ENCODE measurements at regions not wholly inside any gene's neighbourhood (a gene's known extent, or its start where the extent isn't known, plus 50 kb on each side); places are given as distances from the start of the nearest gene placed in this dataset.

DNA sequence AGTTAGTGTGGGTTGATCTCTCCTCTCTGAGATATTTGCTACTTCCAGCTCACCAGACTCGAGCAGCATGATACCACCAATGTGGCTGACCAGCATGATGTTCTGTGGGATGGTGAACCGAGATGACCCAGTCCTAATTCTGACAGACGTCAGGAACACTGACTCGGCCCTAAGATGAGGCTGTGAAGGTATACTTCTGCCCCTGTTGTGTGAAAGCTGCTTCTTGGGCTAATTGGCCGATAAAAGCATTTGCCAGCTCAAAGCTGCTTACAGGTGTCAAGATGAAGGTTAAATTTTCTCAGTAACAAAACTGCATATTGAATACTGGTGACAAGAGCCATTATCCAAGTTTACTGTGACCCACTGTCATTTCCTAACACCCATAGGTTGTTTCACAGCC lies 151.4 kb downstream of the BRD1 start:
- Histone ChIP-seq H3K4me1 (peaks cover 0 to 4% (median 0%) of the 10 kb centered on the region in 12 donors), H3K36me3 (no peaks in the 10 kb centered on the region), H3K9me3 (no peaks in the 10 kb centered on the region), H3K27ac (no peak overlapping the region), H3K27me3 (peaks cover 0 to 43% (median 22%) of the 10 kb centered on the region in 9 donors), H3K4me3 (no peak overlapping the region)
- ATAC-seq (no peak), DNase-seq (no peak)
- WGBS, 4 donors: 55 to 67% (median 61%) methylated on average over 5 of the region's 5 CpGs
- TF ChIP-seq POLR2A (IDR thresholded peaks at IDR 0.05) (no peak), CTCF (IDR thresholded peaks at IDR 0.05) (no peak)
- intact Hi-C loops (cut with DNase I): no loop called here

DNA sequence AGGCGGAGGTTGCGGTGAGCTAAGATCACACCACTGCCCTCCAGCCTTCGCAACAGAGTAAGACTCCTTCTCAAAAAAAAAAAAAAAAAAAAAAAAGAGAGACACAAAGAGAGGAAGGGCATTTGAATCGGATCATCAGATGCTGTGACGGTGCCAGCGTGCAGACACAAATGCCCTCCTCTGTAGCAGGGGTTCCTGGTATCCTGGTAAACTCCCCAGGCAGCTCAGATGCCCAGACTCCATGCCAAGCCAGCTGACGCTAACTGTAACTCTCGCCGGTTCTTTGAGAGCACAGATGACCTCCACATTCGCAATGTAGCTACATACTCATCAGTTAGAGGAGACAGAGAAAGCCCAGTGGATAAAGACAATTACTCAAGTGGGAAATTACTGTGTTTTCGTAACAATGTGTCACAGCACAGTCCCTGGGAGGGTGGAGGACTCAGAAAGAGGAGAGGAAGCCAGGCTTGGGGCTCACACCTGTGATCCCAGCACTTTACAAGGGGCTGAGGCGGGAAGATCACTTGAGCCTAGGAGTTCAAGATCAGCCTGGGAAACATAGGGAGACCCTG lies 153.1 kb downstream of the BRD1 start:
- Histone ChIP-seq H3K9me3 (no peaks in the 10 kb centered on the region), H3K36me3 (no peaks in the 10 kb centered on the region), H3K4me3 (no peak overlapping the region), H3K4me1 (peaks cover 0 to 17% (median 5%) of the 10 kb centered on the region in 12 donors), H3K27me3 (peaks cover 0 to 59% (median 31%) of the 10 kb centered on the region in 9 donors), H3K27ac (no peak overlapping the region)
- intact Hi-C loops (cut with DNase I): no loop called here
- ATAC-seq: no peak
- TF ChIP-seq POLR2A (IDR thresholded peaks at IDR 0.05) (no peak), CTCF (IDR thresholded peaks at IDR 0.05) (no peak)
- WGBS, 4 donors: 86 to 87% (median 87%) methylated on average over 12 of the region's 12 CpGs
- no peak for DNase-seq

GRCh38 chr22:49673048-49673447 lies 154.6 kb downstream of the BRD1 start:
- Histone ChIP-seq H3K9me3 (no peaks in the 10 kb centered on the region), H3K4me1 (peaks cover 0 to 17% (median 7%) of the 10 kb centered on the region in 12 donors), H3K4me3 (no peak overlapping the region), H3K36me3 (no peaks in the 10 kb centered on the region), H3K27me3 (peaks cover 0 to 63% (median 36%) of the 10 kb centered on the region in 9 donors), H3K27ac (no peak overlapping the region)
- intact Hi-C loops (cut with DNase I): no loop called here
- ATAC-seq (no peak), DNase-seq (no peak)
- WGBS, 4 donors: 35 to 46% (median 41%) methylated on average over 14 of the region's 14 CpGs
- TF ChIP-seq CTCF (IDR thresholded peaks at IDR 0.05) (no peak), POLR2A (IDR thresholded peaks at IDR 0.05) (no peak)

DNA sequence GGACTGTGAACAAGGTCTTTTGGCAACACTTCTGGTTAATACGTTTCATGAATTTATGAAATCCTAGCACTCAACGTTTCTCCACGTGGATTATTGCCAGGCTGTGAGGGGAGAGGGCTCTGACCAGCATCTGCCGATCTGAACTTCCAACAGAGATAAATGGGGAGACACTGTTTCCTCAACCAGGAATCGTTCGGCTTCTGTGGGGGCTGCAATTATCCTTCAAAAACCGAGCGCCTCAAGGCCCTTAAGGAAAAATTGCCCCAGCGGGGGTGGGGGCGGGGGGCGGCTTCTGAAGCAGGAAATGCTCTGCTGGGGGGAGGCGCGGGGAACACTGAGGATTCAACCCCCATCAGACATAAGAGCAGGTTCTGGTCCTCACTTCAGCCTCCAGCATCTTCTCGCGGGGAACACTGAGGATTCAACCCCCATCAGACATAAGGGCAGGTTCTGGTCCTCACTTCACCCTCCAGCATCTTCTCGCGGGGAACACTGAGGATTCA lies 155.6 kb downstream of the BRD1 start:
- ATAC-seq (no peak), DNase-seq (no peak)
- TF ChIP-seq CTCF (IDR thresholded peaks at IDR 0.05) (no peak), POLR2A (IDR thresholded peaks at IDR 0.05) (no peak)
- Histone ChIP-seq H3K27ac (no peak overlapping the region), H3K9me3 (no peaks in the 10 kb centered on the region), H3K36me3 (no peaks in the 10 kb centered on the region), H3K4me1 (peaks cover 0 to 22% (median 7%) of the 10 kb centered on the region in 12 donors), H3K4me3 (no peak overlapping the region), H3K27me3 (peaks cover 0 to 57% (median 37%) of the 10 kb centered on the region in 9 donors)
- intact Hi-C loops (cut with DNase I): no loop called here
- 32 to 53% (median 46%) methylated on average over 7 to 16 of the region's 17 CpGs for WGBS, 4 donors

All from heart left ventricle (tissue), 16 donors.